Left hindlimb (tissue), 1 donor: ENCODE measurements at regions not wholly inside any gene's neighbourhood (a gene's known extent, or its start where the extent isn't known, plus 50 kb on each side); places are given as distances from the start of the nearest gene placed in this dataset.
"Not testable (repeated sequence)": the region's sequence is repeated elsewhere in the genome, so short reads cannot be mapped to it uniquely, and the experiment has no call there.

ENCODE experiments used
- DNase-seq: peaks from one replicate; pipeline ENCODE4 v3.0.0-alpha.2; 2018

GRCh38 chr6:6993503-6994237 is 114.1 kb upstream of the RREB1 start:
- no peak for DNase-seq

- DNase-seq: no peak
These were observed 113.0 kb upstream of the RREB1 start for GRCh38 chr6:6994796-6995195.

GRCh38 chr6:6995328-6995727 is 112.4 kb upstream of the RREB1 start:
- DNase-seq: no peak

DNA sequence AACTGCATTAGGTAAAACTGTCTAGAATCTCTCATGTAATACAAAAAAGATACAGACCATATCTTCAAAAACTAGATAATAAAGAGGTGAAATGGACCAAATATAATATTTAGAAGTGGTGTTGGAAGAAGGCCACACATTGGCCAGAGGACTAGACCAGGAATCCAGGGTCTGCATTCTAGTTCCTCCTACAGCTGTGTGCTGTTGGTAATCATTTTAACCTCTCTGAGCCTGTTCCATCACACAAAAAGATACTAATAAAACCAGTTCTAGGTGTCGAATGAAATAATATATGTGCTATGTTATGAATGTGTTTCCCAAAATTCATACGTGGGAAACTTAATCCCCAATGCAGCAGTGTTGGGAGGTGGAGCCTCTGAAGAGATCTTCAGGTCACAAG is 111.6 kb upstream of the RREB1 start:
- DNase-seq: no peak

DNA sequence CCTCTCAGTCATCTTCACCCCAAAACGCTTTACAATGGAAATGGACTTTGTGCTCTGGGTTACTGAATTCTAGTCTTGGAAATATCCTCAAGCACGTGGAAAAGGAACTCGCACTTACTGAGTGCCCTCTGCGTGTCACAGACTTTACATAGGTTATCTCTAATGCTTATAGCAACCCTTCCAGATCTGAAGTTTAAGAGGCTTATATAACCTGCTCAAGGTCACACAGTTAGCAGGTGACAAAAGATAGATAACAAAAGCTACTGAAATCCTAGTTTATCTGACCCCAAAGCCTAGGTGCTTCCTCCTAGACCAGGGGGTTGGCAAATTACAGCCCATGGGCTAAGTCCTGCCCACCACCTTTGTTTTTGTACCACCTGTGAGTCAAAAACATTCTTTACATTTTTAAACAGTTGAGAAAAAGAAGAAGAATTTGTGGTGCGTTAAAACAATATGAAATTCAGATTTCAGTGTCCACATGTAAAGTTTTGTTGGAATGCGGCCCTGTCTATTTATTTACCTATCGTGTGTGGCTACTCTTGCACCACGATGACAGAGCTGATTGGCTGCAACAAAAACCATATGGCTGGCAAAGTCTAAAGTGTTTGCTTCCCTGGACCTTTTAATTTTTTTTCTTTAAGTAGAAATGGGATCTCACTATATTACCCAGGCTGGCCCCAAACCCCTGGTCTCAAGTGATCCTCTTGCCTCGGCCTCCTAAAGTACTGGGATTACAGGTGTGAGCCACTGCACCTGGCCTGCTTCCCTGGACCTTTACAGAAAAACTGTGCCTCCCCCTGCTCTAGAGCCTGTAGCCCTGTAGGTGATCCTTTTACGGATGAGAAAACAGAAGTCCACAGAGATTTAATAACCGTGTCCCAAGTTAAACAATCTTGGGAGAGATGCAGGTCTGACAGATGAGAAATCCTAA is 110.2 kb upstream of the RREB1 start:
- DNase-seq: no peak

DNA sequence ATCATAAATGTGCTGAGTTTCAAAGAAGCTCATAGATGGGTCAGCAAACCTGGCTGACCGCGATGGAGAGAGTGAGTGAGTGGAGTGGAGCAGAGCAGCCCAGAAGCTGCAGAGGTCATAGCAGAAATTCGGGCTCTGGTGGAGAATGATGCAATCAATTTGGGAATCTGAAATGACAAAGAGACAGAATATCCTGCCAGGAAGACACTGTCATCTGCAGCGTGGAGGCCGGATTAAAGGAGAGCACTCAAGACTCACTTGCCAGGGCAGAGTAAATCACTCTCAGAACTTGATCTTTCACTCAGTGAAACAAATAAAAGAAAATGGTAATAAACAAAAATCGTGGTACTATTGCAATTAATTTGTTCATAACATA is 109.6 kb upstream of the RREB1 start:
- no peak for DNase-seq

DNA sequence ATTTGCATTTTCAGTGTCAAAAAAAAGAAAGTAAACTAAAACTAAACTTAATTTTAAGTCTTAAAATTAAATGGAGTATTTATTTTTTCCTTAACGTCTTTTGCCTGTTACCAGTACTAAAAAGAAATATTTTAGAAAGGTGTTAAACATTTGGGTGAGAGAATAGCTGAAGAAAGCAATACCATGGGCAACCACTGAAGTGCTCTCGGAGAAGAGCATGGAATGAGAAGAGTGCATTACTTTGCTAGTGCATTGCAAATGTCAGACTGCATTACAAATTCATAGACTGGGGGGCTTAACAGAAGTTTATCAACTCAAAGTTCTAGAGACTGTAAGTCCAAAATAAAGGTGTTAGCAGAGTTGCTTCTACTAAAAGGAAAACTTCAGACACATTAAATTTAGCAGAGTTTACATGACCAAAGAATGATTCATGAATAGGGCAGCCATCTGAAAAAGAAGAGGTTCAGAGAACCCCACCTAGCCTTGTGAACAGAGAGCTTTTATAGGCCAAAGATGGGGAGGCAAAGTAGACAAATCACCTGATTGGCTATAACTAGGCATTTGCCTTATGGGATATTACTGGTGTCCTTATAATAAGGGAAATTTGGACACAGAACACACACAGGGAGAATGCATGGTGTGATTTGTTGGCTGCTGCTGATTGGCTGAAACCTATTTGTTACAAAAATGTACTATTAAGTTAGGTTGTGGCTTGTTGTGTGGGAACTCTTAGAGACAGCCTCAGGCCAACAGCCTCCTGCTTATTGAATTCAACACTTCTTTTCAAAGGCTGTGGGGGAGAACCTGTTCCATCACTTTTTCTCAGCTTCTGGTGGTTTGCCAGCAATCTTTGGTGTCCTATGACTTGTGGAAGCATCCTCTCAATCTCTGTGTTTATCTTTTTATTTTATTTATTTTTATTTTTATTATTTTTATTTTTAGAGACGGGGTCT is 106.7 kb upstream of the RREB1 start:
- no peak for DNase-seq

- no peak for DNase-seq
These were observed 104.7 kb upstream of the RREB1 start for GRCh38 chr6:7003041-7003440.

DNA sequence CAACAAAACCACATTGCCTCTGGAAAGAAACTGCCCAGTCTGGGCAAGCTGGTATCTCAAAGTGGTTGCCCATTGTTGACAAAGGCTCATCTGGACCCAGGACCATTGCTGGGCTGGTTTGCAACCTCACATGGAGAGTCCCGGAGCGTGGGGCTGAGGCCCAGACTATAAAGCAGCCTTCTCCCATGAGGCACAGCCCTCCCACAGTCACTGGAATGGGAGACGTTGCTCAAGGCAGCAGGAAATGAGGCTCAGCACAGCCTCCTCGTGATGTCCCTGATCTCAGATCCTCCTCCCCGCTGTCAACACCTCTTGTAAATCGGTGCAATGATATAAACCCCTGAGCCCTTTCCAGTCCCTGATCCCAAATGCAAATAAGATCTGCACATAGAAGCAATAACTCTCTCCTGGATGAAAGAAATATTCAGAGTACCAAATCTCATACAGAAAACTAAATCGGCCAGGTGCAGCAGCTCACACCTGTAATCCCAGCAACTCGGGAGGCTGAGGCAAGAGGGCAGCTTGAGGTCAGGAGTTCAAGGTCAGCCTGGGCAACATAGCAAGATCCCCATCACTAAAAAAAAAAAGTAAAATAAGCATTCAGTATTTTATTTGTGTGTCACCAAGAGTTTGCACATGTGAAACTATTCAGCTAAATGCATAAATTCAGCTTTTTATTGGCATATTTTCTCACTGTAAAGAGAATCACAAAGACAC is 103.0 kb upstream of the RREB1 start:
- DNase-seq: no peak

DNA sequence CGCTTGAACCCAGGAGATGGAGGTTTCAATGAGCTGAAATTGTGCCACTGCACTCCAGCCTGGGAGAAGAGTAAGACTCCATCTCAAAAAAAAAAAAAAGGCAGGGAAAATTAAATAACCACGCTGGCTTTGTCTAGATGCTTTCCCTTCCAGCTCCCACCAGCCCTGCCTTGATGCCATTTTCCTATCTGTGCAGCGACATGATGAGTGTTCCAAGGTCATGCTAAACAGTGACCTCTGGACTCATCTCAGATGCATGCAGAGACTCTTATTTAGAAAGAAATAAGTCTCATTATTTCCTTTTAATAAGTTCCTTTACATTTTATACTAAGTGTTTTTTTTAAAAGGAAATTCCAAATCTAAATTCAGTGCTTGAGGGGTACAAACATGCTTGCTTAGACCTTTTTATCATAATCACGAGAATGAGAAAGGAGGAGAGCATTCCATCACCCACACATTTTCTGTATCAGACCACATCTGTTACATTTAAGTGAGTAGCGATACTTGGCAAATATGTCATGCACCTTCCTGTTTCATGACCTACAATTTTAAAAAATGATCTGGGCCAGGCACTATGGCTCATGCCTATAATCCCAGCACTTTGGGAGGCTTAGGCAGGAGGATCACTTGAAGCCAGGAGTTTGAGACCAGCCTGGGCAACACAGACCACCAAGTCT is 101.1 kb upstream of the RREB1 start:
- DNase-seq: no peak

- DNase-seq: no peak
These were observed 99.2 kb upstream of the RREB1 start for GRCh38 chr6:7008451-7008988.

DNA sequence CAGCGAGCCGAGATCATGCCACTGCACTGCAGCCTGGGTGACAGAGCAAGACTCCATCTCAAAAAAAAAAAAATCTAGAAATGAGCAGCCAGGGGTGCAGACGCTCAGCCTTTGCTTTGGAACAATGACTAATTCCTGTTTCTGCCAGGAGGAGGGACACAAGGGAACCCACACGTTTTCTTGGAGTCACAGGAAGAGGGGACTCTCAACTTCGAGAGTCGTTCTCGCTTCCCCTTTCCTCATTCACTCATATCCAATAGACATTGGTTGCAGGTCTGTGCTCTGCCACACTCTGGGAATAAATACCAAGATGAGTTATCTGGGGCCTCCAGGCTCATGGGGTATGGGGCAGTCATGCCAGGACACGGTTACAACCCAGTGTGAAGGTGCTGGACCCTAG is 91.5 kb upstream of the RREB1 start:
- no peak for DNase-seq

- DNase-seq: no peak
These were observed 86.5 kb upstream of the RREB1 start for GRCh38 chr6:7021301-7021700.

- no peak for DNase-seq
These were observed 81.9 kb upstream of the RREB1 start for GRCh38 chr6:7025861-7026260.

DNA sequence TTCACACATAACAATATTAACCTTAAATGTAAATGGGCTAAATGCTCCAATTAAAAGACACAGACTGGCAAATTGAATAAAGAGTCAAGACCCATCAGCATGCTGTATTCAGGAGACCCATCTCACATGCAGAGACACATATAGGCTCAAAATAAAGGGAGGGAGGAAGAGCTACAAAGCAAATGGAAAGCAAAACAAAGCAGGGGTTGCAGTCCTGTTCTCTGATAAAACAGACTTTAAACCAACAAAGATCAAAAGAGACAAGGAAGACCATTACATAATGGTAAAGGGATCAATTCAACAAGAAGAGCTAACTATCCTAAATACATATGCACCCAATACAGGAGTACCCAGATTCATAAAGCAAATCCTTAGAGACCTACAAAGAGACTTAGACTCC is 78.8 kb upstream of the RREB1 start:
- DNase-seq: not testable (repeated sequence)

- DNase-seq: not testable (repeated sequence)
These were observed 76.8 kb upstream of the RREB1 start for GRCh38 chr6:7030968-7031367.

DNA sequence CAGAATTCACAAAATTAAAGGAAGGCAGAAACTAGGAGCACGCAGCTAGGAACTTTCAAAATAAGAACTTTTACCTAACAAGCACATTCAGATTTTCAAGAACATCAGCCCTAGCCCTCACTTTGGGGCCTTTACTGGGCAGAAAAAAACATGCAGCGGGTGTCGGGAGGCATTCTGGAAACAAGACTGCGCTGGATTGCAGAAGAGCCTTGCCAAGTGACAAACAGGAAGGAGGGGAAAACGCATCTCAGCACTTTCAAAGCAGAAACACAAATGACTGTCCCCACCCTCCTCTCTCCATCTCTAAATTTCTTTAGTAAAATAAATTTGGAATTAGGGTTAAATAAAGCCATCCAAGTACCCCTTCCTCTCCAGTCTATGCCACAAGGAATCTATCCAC is 74.6 kb upstream of the RREB1 start:
- DNase-seq: no peak

DNA sequence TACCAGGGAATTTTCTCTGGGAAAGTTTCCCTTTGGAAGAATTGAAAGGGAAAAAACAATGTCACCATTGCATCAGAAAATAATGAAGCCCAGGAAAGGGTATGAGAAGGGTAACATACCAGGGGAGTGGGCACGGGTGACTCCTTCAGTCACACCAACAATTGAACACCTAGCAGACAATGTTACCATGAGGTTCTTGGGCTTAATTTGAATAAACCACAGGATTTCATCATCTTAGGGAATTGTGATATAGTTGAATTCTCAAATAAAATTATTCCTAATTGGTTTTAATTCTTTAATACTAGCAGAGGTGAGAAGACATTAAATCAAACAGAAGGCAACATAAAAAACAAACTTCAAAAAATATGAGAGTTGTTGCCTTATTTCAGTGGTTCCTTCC is 73.7 kb upstream of the RREB1 start:
- DNase-seq: no peak

- DNase-seq: no peak
These were observed 71.9 kb upstream of the RREB1 start for GRCh38 chr6:7035837-7036249.

DNA sequence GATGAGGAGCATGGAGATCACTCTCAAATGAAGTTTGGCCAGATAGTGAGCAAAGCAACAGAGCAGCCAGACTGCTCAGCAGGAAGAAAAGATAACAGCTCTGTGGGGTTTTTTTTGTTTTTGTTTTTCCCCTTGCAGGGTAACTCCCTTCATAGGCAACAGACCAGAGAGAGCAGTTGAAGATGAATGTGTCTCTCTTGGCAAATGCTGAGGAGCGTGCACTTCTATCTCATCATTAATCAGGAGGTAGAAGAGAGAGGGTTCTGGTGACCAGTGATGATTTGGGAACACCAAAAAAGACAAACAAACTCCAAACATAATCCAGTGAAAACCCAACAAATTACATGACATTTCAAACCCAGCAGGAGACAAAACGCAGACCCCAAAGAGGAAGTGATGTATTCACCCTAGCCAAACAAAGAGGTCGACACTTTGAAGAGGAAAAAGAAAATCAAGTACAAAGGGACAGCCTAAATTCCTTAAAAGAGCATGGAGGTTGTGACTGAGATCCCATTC is 66.2 kb upstream of the RREB1 start:
- no peak for DNase-seq

GRCh38 chr6:7042056-7042653 is 65.6 kb upstream of the RREB1 start:
- DNase-seq: no peak
